ENCODE measurements at regions not wholly inside any gene's neighbourhood (a gene's known extent, or its start where the extent isn't known, plus 50 kb on each side); places are given as distances from the start of the nearest gene placed in this dataset.
A peak's percentile ranks its signal among the peaks of the same experiment; 100 is the strongest.
"Not testable (repeated sequence)": the region's sequence is repeated elsewhere in the genome, so short reads cannot be mapped to it uniquely, and the experiment has no call there.

DNA sequence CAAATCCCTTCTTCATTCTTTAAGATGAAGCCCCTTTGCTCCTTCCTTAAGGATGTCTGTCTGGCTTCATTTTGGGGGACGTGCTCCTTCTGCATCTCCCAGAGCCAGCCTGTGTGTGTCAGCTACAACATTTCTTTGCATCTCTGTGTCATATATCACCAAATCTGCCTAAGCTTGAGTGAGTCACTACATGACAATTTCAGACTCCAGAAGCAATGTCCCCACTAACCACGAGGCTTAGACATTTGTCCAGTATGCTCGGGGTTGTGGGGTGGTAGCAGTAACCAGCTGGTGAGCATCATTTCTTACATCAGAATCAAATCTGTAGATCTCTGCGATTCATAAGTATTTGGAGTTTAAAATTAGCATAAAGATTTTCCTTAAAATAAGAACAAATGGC is 54.1 kb upstream of the USP14 start:
- DNase-seq = not testable (repeated sequence)

DNA sequence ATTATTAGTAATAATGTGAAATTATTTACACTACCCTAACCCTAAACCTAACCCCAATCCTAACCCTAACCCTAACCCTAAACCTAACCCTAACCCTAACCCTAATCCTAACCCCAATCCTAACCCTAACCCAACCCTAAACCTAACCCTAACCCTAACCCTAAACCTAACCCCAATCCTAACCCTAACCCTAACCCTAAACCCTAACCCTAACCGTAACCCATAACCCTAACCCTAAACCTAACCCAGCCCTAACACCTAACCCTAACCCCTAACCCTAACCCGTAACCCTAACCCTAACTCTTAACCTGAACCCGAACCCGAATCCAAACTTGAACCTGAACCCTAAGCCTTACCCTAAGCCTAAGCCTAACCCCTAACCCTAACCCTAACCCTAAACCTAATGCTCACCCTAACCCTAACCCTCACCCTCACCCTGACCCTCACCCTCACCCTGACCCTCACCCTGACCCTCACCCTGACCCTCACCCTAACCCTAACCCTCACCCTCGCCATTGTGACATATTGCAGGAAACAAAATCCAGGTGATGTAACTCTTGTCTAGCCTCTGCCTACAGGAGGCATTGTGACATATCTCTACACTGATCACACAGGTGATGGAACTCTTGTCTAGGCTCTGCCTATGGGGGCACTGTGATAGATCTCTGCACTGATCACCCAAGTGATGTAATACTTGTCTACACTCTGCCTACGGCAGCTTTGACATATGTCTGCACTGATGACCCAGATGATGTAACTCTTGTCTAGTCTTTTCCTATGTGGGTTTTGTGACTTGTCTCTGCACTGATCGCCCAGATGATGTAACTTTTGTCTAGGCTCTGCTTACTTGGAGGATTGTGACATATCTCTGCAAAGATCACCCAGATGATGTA is 53.0 kb upstream of the USP14 start:
- peak; percentile 34 for DNase-seq

DNA sequence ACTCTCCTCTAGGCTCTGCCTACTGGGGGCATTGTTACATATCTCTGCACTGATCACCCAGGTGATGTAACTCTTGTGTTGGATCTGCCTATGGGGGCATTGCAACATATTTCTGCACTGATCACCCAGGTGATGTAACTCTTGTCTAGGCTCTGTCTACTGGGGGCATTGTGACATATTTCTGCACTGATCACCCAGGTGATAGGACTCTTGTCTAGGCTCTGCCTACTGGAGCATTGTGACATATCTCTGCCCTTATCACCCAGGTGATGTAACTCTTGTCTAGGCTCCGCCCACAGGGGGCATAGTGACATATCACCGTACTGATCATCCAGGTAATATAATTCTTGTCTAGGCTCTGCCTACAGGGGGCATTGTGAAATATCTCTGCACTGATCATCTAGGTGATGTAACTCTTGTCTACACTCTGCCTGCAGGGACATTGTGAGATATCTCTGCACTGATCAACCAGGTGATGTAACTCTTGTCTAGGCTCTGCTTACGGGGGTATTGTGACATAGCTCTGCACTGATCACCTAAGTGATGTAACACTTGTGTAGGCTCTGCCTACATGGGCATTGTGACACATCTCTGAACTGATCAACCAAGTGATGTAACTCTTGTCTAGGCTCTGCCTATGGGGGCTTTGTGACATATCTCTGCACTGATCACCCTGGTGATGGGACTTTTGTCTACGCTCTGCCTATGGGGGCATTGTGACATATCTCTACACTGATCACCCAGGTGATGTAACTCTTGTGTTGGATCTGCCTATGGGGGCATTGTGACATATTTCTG is 52.1 kb upstream of the USP14 start:
- DNase-seq = peak; percentile 8

DNA sequence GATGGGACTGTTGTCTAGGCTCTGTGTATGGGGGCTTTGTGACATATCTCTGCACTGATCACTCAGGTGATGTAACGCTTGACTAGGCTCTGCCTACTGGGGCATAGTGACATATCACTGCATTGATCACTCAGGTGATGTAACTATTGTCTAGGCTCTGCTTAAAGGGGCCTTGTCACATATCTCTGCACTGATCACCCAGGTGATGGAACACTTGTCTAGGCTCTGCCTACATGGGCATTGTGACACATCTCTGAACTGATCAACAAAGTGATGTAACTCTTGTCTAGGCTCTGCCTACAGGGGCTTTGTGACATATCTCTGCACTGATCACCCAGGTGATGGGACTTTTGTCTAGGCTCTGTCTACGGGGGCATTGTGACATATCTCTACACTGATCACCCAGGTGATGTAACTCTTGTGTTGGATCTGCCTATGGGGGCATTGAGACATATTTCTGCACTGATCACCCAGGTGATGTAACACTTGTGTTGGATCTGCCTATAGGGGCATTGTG is 51.4 kb upstream of the USP14 start:
- peak; percentile 16 for DNase-seq

- DNase-seq = peak; percentile 31
Measured at GRCh38 chr18:107464-107863, 50.9 kb upstream of the USP14 start.

DNA sequence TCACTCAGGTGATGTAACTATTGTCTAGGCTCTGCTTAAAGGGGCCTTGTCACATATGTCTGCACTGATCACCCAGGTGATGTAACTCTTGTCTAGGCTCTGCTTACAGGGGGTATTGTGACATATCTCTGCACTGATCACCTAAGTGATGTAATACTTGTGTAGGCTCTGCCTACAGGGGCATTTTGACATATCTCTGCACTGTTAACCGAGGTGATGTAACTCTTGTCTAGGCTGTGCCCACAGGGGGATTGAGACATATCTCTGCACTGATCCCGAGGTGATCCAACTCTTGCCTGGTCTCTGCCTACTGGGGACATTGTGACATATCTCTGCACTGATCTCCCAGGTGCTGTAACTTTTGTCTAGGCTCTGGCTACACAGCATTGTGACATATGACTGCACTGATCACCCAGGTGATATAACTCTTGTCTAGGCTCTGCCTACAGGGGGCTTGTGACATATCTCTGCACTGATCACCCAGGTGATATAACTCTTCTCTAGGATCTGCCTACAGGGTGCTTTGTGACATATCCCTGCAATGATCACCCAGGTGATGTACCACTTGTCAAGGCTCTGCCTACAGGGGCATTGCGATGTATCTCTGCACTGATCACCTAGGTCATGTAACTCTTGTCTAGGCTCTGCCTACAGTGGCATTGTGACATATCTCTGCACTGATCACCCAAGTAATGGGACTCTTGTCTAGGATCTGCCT is 50.3 kb upstream of the USP14 start:
- DNase-seq = peak; percentile 6

All from activated CD4-positive, alpha-beta T cell treated with anti-CD3 and anti-CD28 coated beads, Interleukin-10, Interleukin-2, amounts not matched to agents 100 ng/mL and 50 ng/mL, durations not matched to agents 16 hours and 8 hours (primary cell).